Subcutaneous abdominal adipose tissue (tissue), 5 donors: ENCODE measurements at regions not wholly inside any gene's neighbourhood (a gene's known extent, or its start where the extent isn't known, plus 50 kb on each side); places are given as distances from the start of the nearest gene placed in this dataset.

Experiments
- H3K27ac ChIP-seq: one replicate; pipeline ENCODE4 v1.7.0; 2013; ENCODE audit warnings: low read depth, mild to moderate bottlenecking, inconsistent platforms, low read length, moderate library complexity
- H3K27me3 ChIP-seq, 5 donors: one replicate each; pipeline ENCODE4 v1.7.0; 2013; ENCODE audit warnings: low read length in 5 of 5, inconsistent platforms in 1 of 5; ENCODE audit not compliant: control insufficient read depth in 5 of 5, insufficient read depth in 4 of 5
- H3K36me3 ChIP-seq, 5 donors: one replicate each; pipeline ENCODE4 v1.7.0; 2013; ENCODE audit warnings: low read length in 5 of 5; ENCODE audit not compliant: control insufficient read depth in 5 of 5, insufficient read depth in 5 of 5
- H3K4me1 ChIP-seq, 5 donors: one replicate each; pipeline ENCODE4 v1.7.0; 2013; ENCODE audit warnings: low read length in 5 of 5, mild to moderate bottlenecking in 3 of 5, moderate library complexity in 1 of 5; ENCODE audit not compliant: control insufficient read depth in 5 of 5, insufficient read depth in 5 of 5
- H3K4me3 ChIP-seq, 5 donors: one replicate each; pipeline ENCODE4 v1.7.0; 2013; ENCODE audit warnings: low read length in 5 of 5, low read depth in 1 of 5
- H3K9ac ChIP-seq, 5 donors: one replicate each; pipeline ENCODE4 v1.7.0; 2013; ENCODE audit warnings: low read length in 5 of 5, mild to moderate bottlenecking in 4 of 5, moderate library complexity in 3 of 5
- H3K9me3 ChIP-seq, 5 donors: one replicate each; pipeline ENCODE4 v1.7.0; 2013; ENCODE audit warnings: low read length in 5 of 5; ENCODE audit not compliant: control insufficient read depth in 5 of 5
- donor health status: healthy.
- donor health status: healthy.
- donor health status: healthy.
- donor health status: healthy.
- donor health status: healthy.

DNA sequence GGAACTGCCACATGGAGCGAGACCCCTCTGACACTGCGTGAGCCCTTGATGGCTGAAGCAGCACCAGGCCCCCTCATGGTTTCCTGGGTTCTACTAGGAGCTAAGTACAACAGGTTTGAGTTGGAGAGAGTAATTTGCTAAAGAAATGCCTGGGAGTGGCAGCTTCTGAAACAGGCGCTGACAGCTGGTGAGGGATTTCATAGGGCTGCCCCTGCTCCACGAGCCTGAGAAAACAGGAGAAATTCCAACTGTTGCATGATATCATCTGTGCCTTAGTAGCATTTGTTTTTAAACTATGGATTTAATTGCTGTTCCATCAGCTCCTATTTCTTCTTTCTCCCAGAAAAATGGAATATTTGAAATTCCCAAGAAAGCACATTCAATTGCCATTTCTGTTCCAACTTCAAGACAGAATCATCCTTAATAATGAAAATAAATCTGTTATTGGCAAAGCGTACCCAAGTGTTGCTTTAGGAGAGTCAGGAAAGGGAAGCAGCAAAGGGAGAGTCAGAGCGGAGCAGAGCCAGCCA is 78.8 kb upstream of the ANKFN1 start:
- H3K27ac ChIP-seq = no peak overlapping the region
- H3K27me3 ChIP-seq = no peaks in the 10 kb centered on the region
- H3K4me3 ChIP-seq = no peak overlapping the region
- no peaks in the 10 kb centered on the region for H3K4me1 ChIP-seq
- H3K9ac ChIP-seq = no peak overlapping the region
- H3K36me3 ChIP-seq = no peaks in the 10 kb centered on the region
- peaks cover 0 to 12% (median 7%) of the 10 kb centered on the region in 5 donors for H3K9me3 ChIP-seq

DNA sequence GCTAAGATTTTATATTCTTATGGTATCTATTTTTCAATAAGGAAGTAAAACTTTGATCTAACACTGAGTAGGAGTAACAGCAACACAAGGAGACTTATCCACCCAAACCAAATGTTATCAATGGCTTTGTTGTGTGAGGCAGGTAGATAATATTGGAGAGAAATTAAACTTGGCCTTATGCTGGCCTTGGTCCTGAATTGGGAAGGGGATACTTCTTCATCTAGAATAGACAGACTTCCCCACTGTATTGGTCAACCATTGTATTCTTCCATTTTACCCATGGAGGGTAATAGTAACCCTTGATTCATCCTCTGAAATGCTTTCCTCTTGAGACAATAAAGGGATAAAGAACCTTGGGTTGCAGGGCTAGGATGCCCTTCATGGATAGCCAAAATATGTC is 76.3 kb upstream of the ANKFN1 start:
- Histone ChIP-seq H3K27me3 (no peaks in the 10 kb centered on the region), H3K36me3 (no peaks in the 10 kb centered on the region), H3K9me3 (peaks cover 0 to 12% (median 7%) of the 10 kb centered on the region in 5 donors), H3K9ac (no peak overlapping the region), H3K4me3 (no peak overlapping the region), H3K27ac (no peak overlapping the region), H3K4me1 (no peaks in the 10 kb centered on the region)

DNA sequence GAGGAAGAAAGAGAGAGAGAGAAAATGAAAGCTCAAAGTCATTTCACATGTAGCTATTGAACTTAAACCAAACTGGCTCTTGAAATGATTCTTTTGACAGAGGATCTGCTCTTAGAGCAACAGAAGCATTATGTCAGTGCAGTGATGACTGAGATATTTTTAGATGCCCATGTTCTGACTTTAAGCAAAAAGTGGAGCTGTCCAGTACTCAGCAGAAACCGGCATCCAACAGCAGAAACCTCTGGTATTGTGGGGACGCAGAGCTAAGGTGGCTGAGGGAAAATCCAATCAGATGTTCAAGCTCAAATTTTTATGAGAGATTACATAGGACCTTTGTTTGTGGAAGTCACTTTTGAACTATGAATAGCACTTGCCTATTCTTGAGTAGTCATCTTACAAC is 69.8 kb upstream of the ANKFN1 start:
- Histone ChIP-seq H3K9ac (no peak overlapping the region), H3K9me3 (peaks cover 0 to 5% (median 0%) of the 10 kb centered on the region in 5 donors), H3K27me3 (no peaks in the 10 kb centered on the region), H3K36me3 (no peaks in the 10 kb centered on the region), H3K4me3 (no peak overlapping the region), H3K4me1 (no peaks in the 10 kb centered on the region), H3K27ac (no peak overlapping the region)

DNA sequence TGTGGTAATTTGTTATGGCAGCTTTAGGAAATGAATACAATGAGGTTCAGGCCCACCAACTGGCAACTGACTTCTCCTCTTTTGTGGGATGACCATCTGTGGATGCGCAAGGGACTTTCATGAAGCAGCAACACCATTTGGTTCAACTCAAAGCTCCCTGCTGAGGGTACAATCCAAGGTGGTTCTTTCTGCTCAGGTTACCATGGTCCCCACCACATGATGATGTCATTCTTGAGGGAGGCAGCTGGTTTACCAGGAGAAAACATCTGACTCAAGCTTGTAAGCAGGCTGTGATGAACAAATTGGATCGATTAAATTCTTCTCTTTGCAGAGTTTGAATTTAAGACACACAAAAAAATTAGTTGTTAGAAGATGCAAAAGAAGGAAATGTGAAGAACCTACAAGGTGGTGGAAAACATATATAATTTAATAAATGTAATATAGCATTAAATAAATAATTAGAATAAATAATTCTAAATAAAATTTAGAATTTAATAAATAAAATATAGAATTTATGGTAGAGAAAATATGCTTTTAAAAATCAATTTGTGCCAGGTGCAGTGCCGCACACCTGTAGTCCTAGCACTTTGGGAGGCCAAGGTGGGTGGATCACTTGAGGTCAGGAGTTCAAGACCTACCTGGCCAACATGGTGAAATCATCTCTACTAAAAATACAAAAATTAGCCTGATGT is 67.6 kb upstream of the ANKFN1 start:
- H3K27ac ChIP-seq = no peak overlapping the region
- no peaks in the 10 kb centered on the region for H3K4me1 ChIP-seq
- H3K36me3 ChIP-seq = no peaks in the 10 kb centered on the region
- H3K27me3 ChIP-seq = no peaks in the 10 kb centered on the region
- H3K9me3 ChIP-seq = peaks cover 0 to 5% (median 0%) of the 10 kb centered on the region in 5 donors
- H3K4me3 ChIP-seq = no peak overlapping the region
- H3K9ac ChIP-seq = no peak overlapping the region

DNA sequence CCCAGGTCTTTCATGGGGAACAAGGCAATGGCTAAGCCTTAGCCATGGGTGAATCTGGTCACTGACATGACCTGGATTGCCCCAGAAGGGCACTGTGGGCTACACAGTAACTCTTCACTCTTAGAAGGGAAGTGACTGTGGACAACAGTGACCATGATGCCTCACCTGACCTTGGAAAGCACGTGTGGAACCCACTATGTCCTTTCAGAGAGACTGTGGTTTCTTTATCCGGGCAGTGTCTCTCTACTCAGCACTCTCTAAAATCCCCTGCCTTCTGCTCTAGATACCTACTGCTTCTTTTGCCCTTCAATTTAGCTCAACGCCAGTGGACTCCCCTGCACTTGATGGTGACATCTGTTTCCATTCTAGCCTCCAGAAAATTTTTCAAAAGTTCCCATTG is 66.1 kb upstream of the ANKFN1 start:
- no peak overlapping the region for H3K27ac ChIP-seq
- no peak overlapping the region for H3K4me3 ChIP-seq
- no peaks in the 10 kb centered on the region for H3K4me1 ChIP-seq
- peaks cover 0 to 5% (median 0%) of the 10 kb centered on the region in 5 donors for H3K9me3 ChIP-seq
- H3K36me3 ChIP-seq = no peaks in the 10 kb centered on the region
- H3K9ac ChIP-seq = no peak overlapping the region
- H3K27me3 ChIP-seq = no peaks in the 10 kb centered on the region

DNA sequence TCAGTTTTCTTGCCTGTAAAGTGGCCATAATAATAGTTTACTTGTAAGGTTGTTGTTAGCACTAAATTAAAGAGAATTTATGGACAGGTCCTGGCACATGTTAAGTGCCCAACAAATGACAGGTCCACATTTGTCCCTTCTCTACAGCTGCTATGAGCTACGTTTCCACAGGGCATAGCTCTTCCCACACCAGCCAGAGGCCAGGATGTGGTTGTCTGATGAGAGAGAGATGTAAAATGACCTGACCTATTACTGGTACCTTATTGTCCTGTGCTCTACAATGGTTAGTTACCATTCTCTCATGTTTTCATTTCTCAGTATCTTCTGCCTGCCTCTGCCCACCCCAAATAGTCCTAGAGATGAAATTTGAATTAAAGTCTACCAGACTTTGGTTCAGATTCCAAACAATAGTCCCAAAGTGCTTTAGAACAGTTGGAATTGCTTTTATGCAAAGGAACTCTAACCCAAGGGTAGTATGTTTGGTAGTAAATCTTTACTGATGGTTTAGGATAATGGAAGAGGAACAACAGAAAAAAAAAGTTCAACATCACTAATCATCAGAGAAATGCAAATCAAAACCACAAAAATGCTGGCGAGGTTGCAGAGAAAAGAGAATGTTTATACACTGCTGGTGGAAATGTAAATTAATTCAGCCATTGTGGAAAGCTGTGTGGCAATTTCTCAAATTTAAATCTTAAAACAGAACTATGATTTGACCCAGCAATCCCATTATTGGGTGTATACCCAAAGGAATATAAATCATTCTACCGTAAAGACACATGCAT is 57.1 kb upstream of the ANKFN1 start:
- no peaks in the 10 kb centered on the region for H3K9me3 ChIP-seq
- no peak overlapping the region for H3K4me3 ChIP-seq
- no peaks in the 10 kb centered on the region for H3K36me3 ChIP-seq
- no peak overlapping the region for H3K27ac ChIP-seq
- H3K9ac ChIP-seq = no peak overlapping the region
- no peaks in the 10 kb centered on the region for H3K4me1 ChIP-seq
- H3K27me3 ChIP-seq = peaks cover 0 to 3% (median 0%) of the 10 kb centered on the region in 5 donors

DNA sequence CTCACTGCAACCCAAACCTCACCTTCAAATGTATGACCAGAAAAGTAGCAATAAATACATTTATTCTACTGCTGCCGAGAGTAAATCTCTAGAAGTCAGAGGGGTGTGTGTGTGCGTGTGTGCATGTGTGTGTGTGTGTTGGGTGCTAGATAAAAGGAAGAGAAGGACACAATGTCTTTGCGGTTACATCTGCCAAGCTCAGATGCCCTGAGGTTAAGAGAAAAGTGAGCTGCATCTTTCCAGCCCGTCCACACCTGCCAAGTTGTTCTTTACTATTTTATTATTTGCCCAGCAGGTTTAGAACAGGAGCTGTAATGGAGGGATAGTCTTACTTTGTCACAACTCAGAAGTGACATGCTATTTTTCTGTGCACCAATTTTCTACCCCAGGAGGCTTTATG is 54.5 kb upstream of the ANKFN1 start:
- Histone ChIP-seq H3K36me3 (no peaks in the 10 kb centered on the region), H3K4me3 (no peak overlapping the region), H3K27me3 (no peaks in the 10 kb centered on the region), H3K9ac (no peak overlapping the region), H3K9me3 (no peaks in the 10 kb centered on the region), H3K27ac (no peak overlapping the region), H3K4me1 (no peaks in the 10 kb centered on the region)

DNA sequence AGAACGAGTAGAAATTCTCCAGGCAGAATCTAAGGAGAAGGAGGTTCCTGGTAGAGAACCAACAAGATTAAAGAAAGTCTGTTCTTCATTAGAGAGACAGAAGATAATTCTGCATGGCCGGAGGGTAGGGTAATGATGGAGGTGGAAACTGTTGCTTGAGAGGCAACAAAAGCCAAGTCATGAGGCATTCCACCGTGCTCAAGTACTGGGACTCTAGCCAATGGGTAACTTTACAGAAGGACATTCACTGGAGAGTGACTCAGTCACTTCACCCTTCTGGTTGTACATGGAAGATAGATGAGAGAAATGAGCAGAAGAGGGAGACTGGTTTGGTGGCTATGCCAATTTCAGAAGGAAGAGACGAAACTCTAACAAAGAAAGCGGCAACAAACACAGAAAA is 53.6 kb upstream of the ANKFN1 start:
- Histone ChIP-seq H3K4me3 (no peak overlapping the region), H3K9ac (no peak overlapping the region), H3K36me3 (no peaks in the 10 kb centered on the region), H3K27me3 (peaks cover 0 to 3% (median 0%) of the 10 kb centered on the region in 5 donors), H3K27ac (no peak overlapping the region), H3K9me3 (no peaks in the 10 kb centered on the region), H3K4me1 (no peaks in the 10 kb centered on the region)
